GM18520 (cell line): ENCODE measurements at regions not wholly inside any gene's neighbourhood (a gene's known extent, or its start where the extent isn't known, plus 50 kb on each side); places are given as distances from the start of the nearest gene placed in this dataset.

Experiments used
- ATAC-seq: cut with Tn5 transposase; IDR thresholded peaks from one replicate; pipeline ENCODE4 v1.9.1; 2021; ENCODE audit not compliant: unreplicated experiment

DNA sequence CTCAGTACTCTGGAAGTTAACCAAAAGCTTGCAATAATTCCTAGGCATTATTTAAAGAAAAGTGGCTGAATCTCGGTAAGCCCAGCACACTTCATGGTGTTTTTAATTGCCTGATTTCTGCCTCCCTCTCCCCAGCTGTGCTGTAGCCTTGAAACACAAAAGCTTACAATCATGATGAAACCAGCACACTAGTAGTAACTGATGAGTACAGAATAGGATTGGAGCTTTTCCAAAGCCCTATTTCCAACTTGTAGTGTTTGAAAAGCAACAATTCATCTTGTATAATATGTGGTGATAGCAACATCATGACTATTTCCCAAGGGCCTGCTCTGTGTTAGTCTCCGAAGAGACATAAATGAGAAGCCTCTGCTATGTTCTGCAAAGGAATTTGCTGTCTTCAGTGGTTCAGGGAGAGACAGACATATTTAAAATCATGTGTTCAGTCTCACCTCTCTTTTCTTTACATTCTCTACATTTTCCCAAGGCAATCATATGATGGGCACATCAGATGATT lies 1015.0 kb downstream of the BCL11A start:
- ATAC-seq, result no peak

DNA sequence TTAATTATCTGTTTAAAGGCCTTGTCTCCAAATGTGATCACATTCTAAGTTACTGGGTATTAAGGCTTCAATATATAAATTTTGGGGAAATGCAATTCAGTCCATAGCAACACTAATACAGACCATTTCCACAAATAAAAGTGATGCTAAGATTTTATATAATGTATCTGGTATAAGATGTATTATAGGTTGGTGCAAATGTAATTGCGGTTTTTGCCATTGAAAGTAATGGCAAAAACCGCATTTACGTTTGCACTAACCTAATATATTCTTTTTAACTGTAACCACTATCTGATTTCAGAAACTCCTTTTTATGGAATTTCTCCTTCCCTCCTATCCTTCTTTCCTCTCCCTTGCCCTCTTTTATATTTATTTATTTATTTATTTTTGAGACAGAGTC lies 1020.6 kb downstream of the BCL11A start:
- ATAC-seq, result no peak

DNA sequence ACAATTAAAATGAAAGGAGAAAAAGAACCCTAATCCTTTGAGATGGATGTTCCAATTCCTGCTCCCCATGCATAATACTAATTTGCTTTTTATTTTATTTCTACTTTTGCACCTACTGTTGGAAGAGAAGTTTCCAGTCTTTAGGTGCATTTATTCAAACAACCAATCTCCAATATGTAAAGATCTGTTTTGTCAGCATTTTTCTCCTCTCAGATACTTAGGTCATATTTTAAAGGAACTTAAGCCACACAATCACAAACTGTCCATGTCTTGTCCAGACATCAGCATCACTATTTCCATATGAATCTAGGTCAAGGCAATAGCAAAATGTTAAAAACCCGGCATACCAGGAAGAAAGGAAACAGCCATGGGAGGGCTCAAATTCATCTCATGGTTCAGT lies 1023.2 kb downstream of the BCL11A start:
- ATAC-seq, result no peak

DNA sequence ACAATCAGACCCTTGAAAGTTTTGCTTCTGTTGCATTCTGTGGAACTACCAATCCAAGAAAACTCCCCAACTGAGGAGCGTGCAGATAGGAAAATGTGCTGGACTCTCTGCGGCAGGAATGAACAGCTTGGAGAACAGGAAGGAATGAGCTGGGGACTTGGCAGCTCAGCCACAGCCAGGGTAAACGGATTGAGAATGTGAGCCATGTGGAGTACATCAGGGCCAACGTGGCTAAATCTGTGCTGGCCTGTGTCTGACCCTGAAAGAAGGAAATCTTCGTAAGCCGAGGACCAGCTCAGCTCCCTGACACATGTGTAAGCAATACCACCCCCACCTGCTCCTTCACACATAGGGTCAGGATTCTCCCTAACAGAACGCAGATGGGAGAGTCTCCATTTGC lies 1023.7 kb downstream of the BCL11A start:
- no peak for ATAC-seq

DNA sequence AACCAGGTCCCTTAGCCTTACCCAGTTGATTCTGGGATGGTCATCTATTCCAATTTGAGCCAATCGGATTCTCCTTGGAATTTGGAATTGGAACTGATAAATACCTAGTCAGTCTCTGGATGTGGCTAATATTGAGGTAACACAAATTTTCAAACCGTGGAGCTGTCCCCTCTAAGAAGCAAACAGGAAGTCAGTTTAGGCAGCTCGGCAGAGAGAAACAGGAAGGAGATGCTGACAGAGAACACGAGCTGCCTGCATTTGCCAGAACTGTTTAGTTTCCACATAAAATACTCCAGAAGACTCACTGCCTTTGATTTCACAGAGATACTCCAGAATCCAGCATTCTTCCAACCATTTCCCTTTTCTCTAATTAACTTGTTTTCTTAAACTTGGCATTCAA lies 1024.9 kb downstream of the BCL11A start:
- ATAC-seq, result no peak

DNA sequence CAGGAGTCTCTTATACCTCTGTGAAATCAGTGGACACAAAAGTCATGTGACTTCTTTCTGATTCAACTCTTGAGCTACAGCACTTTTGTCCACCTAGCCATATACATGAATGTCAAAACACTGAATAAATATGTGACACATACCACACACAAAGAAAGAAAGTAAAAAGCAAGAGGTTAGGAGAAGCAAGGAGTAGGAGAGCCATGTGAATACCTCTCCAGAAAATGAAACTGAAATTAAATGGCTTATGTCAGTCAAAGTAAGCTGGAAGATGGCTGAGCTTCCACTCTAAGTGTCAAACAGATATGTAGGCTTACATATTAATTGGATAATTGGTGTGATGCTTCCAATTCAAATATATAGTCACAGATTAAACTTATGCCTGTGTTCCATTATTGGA lies 1050.5 kb downstream of the BCL11A start:
- ATAC-seq, result no peak

DNA sequence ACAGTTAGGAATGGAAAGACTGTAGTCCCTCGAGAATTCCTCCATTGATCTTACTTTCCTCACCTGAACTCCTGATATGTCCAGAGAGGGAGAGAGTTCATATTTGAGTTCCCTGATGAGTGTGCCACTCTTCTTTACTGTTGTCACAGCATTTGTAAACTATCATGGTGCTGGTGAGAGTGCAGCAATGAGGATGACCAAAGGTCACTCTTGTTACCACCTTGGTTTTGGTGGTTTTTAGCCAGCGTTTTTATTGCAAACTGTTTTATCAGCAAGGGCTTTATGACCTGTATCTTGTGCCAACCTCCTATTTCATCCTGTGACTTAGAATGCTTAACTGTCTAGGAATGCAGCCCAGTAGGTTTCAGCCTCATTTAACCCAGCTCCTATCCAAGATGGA lies 1062.5 kb downstream of the BCL11A start:
- no peak for ATAC-seq

DNA sequence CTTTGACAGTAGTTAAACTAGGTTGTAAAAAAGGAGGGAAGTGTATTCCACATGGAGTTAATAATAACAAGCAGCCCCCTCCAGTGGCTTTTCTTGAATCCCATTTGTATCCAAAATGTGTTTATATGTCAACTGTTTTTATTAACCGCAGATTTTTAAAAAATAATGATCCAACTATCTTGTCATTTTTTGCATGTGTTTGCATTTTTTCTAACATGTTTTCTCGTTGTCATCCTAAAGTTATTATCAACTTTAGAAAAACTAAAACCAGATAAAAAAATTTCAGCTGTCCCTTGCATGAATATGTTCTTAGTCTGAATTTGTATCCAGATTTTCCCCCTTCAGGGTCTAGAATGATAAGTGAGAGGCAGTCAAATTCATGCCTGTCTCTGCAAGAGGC lies 1063.3 kb downstream of the BCL11A start:
- ATAC-seq, result no peak

DNA sequence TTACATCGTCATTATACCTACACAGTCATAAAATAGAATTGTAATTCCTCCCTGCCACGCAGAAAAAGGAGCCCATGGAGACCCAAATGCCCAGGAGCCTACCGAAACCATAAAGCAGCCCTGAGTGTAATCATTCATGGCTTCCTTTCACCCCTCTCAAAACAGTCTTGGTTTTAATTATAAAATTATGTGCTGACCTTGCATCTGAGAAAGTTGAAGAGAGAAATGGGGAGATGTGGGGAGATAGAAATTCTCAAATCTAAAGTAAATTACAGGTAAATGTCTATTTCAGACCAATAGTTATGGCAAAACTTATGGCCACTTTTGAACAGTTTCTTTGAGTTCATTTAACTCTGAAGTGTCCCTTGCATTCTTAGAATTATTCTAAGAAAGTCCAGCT lies 1068.8 kb downstream of the BCL11A start:
- ATAC-seq, result no peak

DNA sequence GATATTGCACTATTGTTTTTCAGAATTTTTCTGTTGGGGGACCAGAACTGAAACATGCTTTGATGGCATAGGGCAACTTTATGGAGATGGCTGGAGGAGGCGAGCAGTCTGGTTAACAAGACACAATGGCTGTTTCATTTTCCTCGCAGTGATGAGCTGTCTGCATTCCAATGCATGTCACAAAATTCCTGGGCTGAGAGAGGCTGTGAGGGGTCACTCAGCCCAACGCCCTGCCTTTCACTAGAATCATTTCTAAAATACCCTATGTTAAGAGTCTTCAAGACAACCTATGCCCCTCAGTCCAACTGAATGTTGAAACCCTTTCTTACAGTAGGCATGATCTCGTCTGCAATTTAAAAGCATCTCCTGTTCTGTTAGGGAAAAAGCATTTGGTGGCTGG lies 1090.0 kb downstream of the BCL11A start:
- ATAC-seq, result no peak

DNA sequence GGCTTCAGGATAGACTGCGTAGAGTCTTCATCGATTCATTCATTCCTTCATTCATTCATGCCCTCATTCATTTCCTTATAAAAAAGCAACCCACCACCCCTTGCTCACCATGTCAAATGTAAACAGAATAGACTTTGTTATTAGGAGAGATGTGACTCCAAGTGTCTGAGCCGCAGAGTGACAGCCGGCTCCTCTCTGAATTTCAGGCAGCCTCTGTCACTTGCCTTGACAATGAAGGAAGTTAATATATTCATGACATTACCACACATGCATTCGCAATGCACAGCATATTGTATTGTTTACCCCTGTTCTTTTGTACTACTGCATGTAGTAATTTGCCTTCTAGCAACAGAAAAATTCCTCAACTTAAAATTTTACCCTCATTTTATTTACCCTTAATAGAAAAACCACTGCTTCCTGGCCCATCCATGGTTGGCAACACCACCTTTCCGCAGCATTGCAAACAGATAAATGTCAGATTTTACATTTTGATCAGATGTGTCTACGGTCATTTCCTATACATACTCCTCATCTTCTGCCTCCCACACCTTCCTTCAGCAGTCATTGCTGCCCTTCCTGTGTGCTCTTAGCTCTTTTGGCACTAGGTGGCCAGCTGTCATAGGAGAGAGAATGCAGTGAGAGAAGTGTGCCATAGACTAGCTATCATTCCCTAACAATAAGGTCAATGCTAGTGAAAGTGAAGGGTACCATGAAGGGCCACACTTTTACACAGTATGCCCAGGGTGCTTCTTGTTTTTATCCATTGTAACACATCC lies 1090.8 kb downstream of the BCL11A start:
- no peak for ATAC-seq

DNA sequence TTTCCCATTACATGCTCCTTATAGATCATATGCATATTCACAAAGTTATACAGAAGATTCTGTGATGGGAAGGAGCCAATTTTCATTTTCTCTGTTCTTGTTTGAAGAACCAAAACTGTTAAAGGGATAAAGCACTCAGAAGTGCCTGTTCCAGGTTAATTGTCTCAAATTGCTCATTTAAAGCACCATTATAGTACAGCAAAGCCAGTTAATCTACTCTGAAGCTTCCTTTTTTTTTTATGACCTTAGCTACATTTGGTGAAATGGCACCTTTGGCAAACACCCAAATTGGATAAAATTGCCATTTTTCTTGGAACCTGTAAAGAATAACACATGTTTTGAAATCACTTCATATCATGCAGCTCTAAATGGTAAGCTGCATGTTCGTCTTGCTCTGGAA lies 1092.3 kb downstream of the BCL11A start:
- ATAC-seq, result no peak

DNA sequence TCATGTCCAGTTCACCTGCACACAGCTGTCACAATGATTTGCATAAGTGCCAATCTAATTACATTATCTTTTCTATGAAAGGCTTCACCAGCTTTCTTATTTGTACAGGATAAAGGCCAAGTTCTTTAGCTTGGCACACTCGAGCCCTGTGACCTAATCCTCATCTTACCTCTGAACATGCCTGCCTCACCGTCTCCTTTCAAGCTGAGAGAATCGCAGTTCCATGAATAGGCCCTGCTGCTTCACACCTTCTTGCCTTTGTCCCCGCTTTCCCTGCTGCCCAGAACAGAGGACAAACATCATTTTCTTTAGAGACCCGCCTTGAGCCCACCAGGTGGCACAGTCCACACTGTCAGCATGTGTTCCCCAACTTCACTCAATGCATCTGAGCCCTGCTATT lies 1094.7 kb downstream of the BCL11A start:
- no peak for ATAC-seq

DNA sequence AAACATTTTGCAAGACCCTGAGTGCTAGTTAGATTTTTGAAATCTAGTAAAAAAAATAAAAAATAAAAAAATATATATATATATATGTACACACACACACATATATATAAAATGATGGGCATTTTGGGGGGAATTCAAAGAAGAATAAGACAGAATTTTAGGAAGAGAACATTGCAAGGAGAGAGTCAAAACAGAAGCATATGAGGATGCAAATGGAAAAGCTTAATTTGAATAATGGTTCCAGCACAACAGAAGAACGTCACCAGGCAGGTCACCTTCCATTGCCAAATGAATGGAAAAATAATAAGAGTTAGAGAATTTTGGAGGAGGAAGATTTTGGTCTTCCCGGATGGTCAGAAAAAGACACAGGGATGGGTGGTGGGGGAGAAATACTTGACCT lies 1097.2 kb downstream of the BCL11A start:
- ATAC-seq, result no peak

DNA sequence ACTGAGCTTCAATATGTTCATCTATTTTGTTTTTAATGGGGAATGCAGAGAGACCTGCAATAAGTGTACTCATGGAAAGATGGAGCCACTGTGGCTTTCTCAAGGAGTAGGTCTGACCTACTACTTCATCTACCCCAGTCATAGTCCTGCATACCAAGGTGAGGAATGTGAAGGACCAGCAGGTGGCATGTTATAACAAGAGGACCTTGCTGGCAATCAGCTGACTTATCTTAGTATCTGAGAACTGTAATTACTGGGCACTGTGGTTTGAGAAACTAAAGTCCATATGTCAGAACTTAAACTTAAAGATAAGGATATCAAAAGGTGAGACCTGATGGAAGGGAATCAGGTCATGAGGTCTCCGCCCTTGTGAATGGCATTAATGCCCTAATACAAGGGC lies 1104.2 kb downstream of the BCL11A start:
- no peak for ATAC-seq

DNA sequence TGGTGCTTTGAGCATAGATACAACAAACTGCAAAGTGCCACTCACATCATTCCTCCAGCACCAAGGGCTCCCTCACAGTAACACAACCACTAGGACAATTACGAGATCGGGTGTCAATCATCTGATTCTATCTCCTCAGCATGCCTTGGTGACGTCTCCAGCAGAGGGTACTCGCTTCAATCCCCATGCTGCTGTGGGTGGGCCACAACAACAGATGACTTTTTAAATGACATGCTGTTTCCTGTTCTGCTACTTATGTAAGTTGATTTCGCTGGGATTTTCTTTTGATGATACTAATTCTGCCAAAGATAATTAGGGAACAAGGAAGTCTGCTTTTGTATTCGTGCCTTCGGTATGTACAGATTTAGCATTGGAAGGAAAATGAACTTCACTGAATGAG lies 1113.0 kb downstream of the BCL11A start:
- ATAC-seq, result no peak

DNA sequence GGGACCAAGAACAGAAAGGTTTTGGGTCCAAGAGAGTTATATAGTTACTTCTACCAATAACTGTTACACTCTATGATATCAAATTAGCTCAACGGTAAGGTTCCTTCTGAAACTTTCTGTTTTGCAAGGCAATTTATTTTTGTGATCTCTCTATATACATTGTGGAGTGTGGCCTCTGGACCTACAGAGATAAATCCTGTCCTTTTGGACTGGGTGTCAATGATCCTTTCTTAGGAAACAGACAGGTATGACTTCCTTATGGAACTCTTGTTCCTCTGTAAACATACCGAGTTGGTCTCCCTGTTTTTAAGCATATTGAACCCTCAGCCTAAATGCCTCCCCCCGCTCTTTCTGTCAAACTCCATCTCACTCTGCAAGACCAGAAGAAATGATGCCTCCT lies 1117.8 kb downstream of the BCL11A start:
- ATAC-seq, result no peak

DNA sequence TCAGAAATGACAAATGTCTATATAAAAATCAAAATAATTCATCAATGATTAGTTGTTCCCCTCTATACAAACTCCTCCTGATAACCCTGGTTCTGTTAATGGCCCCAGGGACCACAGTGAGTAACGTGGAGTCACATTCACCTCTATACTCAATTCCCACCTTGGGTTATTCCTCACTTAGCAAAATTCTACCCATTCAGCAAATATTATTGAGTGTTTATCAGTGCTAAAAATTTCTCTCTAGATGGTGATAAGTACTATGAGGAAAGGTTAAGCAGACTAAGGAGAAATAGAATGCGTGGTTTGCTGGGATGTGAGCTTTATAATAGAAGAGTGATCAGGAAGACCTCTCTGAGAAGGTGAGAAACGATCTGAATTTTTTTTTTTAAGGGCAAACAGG lies 1124.5 kb downstream of the BCL11A start:
- ATAC-seq, result no peak

DNA sequence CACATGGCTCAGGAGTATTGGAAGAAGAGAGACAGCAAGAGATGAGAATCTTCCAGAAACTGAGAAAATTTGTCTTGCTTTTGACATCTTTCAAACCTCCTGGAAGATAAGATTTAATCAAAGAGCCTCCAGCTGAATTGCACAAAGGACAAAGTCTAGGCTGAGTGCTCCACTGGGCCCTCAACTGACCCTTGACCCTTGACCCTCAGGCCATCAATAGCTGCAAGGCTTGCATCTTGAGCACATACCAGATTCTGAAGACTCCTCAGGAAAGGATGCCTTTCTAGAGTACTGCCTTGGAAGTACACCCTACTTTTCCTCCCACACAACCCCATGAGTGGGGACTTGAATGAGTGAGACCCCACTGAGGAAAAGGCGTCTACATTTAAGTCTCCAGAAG lies 1125.5 kb downstream of the BCL11A start:
- ATAC-seq, result no peak

DNA sequence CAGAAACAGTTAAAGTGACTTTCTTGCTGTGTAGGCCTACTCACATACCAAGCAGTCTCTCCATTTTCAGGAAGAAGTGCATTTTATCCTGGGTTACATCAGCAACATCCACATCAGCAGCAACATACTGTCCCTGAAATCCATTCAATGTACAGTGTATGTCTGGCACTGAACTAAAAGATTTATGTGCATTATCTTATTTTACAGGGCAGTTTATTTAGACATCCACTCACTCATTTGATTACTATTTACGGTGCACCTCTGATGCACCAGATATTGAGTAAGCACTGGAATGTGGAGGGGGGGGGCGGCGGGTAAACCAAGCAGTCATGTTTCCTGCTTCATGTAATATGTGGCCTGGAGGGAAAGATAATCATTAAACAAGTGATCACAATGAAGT lies 1128.2 kb downstream of the BCL11A start:
- no peak for ATAC-seq

DNA sequence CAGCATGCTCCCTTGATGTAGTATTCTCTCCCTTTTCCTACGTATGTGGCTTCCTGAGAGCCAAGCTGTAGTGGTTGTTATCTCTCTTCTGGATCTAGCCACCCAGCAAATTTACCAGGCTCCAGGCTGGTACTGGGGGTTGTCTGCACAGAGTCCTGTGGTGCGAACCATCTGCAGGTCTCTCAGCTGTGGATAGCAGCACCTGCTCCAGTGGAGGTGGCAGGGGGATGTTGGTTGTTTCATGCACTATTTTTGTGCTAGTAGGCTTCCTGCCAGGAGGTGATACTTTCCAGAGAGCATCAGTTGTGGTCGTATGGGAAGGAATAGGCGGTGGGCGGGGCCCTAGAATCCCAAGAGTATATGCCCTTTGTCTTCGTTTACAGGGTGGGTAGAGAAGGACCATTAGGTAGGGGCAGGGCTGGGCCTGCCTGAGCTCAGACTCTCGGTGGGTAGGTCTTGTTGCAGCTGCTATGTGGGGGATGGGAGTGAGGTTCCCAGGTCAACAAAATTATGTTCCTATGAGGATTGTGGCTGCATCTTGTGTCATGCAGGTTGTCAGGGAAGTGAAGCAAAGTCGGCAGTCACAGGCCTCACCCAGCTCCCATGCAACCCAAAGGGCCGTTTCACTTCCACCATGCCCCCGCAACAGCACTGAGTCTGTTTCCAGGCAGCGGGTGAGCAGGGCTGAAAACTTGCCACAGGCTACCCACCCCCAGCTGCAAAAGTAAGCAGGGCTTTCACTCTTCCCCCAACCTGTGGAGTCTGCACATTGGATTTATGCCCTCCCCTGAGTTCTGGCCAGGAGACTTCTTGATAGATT lies 1139.5 kb downstream of the BCL11A start:
- ATAC-seq, result no peak

DNA sequence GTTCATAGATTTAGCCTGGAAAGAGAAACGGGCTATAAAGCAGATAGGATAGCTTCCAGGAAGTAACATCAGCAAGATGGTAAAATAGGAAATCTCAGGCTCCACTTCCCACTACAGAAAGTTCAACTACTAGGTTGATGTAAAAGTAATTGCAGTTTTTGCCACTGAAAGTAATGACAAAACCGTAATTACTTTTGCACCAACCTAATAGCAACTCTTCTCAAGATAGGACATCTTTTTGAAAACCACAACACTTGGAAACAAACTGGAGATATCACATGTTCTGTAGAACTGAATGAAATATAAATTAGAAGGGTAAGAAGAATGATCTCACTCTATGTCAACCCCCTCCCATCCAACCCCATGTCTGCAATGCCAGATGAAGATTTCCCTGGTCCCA lies 1154.3 kb downstream of the BCL11A start:
- no peak for ATAC-seq
